HFFc6 (cell line): ENCODE measurements at regions not wholly inside any gene's neighbourhood (a gene's known extent, or its start where the extent isn't known, plus 50 kb on each side); places are given as distances from the start of the nearest gene placed in this dataset.

Experiments
- DNase-seq: peaks from one replicate; pipeline ENCODE4 v3.0.0-alpha.2; 2018
- H3K27ac Mint-ChIP-seq: 2 replicates; pipeline ENCODE4 v1.8.0; 2020; ENCODE audit warnings: mild to moderate bottlenecking, mixed read lengths
- H3K27me3 Mint-ChIP-seq: 2 replicates; pipeline ENCODE4 v1.8.0; 2021; ENCODE audit warnings: mild to moderate bottlenecking, moderate library complexity, mixed read lengths; ENCODE audit not compliant: insufficient read depth
- H3K36me3 Mint-ChIP-seq: 2 replicates; pipeline ENCODE4 v1.8.0; 2021; ENCODE audit warnings: low read depth, mixed read lengths
- H3K4me1 Mint-ChIP-seq: 2 replicates; pipeline ENCODE4 v1.8.0; 2020; ENCODE audit warnings: low read depth, mixed read lengths
- H3K4me3 Mint-ChIP-seq: 2 replicates; pipeline ENCODE4 v1.8.0; 2020; ENCODE audit warnings: mild to moderate bottlenecking, moderate library complexity, mixed read lengths
- H3K9me3 Mint-ChIP-seq: 2 replicates; pipeline ENCODE4 v1.8.0; 2020; ENCODE audit warnings: mild to moderate bottlenecking, mixed read lengths
- TF ChIP-seq, protein P1 (sequence below): fragments of 200-600 bp; sonication (generic); IDR thresholded peaks from 2 replicates; pipeline ENCODE4 v1.5.0; 2021; ENCODE audit warnings: antibody characterized with exemption, mild to moderate bottlenecking

DNA sequence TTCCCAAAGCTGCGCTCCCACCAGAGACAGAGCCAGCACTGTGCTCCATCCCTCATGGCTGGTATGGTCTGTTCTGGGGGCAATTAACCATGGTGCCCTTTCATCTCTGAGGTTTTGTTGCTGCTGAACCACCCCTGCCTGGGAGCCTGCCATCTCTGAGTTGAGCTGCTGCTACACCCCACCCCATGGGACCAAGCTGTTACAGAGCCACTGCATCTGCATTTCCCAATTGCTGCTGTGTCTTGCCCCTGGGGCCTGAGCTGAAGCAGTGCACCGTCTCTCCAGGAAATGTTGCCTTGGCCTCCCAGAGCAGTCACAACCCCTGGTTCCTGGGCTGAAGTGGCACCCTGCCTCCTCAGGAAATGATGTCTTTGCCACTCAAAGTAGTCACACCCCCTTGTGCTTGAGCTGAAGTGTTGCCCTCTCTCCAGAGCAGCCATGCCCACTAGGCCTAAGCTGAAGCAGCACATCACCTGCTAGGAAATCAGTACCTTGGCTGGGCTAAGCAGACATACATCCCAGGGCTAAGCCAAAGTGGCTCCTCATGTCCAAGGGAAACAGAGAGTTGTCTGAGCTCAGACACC lies 140.3 kb downstream of the RERGL start:
- H3K9me3 Mint-ChIP-seq, result no peaks in the 10 kb centered on the region
- DNase-seq, result no peak
- no peaks in the 10 kb centered on the region for H3K27me3 Mint-ChIP-seq
- no peak overlapping the region for H3K4me3 Mint-ChIP-seq
- no peaks in the 10 kb centered on the region for H3K4me1 Mint-ChIP-seq
- H3K27ac Mint-ChIP-seq, result no peak overlapping the region
- TF ChIP-seq, protein P1, sequence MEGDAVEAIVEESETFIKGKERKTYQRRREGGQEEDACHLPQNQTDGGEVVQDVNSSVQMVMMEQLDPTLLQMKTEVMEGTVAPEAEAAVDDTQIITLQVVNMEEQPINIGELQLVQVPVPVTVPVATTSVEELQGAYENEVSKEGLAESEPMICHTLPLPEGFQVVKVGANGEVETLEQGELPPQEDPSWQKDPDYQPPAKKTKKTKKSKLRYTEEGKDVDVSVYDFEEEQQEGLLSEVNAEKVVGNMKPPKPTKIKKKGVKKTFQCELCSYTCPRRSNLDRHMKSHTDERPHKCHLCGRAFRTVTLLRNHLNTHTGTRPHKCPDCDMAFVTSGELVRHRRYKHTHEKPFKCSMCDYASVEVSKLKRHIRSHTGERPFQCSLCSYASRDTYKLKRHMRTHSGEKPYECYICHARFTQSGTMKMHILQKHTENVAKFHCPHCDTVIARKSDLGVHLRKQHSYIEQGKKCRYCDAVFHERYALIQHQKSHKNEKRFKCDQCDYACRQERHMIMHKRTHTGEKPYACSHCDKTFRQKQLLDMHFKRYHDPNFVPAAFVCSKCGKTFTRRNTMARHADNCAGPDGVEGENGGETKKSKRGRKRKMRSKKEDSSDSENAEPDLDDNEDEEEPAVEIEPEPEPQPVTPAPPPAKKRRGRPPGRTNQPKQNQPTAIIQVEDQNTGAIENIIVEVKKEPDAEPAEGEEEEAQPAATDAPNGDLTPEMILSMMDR, result no peak
- no peaks in the 10 kb centered on the region; the same call in 1 of the 2 replicates for H3K36me3 Mint-ChIP-seq

DNA sequence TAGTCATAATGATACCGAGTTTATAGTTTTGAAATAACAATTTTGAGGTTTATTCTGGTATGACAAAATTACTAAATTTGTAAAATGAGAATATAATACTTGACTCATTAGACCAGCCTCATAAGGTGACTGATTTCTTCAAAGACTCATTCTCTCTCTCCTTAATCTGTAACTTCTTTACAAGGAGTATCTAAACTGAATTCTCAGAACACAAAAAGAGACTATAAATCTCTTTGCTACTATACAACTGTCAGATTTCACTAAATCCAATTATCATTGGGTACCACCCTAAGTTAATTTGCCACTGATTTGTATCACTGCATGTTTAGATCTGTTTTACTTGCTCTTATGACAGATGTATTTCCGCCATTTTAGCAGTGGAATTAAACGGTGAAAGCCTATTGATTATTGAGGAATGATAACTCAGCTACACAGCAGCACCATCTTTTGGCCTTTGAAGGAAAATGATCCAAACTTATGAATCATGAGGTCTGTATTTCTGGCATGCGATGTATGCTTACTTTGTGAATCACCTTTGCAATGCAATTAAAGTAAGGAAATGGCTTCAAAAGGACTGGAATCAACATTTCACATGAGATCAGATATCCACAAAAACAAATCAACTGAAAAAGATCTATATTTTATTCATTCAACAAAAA lies 161.2 kb downstream of the RERGL start:
- TF ChIP-seq, protein P1, result peak; percentile 56
- Mint-ChIP-seq H3K27ac (peak overlapping the region; percentile 36), H3K36me3 (no peaks in the 10 kb centered on the region; the same call in 1 of the 2 replicates), H3K4me1 (peaks cover 28% of the 10 kb centered on the region), H3K9me3 (no peaks in the 10 kb centered on the region), H3K4me3 (peak overlapping the region; percentile 74), H3K27me3 (no peaks in the 10 kb centered on the region; the same call in 1 of the 2 replicates)
- DNase-seq, result peak; percentile 64

DNA sequence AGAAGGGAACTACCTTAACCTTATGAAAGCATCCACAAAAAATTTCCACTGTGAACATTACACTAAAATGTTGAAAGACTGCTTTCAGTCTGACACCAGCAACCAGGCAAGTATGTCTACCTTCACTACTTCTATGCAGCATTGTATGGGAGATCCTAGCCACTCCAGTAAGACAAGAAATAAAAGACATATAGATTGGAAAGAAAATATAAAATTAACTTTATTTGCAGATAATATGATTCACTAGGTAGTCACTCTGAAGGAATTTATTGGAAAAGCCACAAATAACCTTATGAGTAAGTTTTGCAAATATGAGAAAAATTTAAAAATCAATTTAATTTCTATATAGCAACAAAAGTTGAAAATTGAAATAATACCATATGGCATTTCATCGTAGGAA lies 172.0 kb downstream of the RERGL start:
- H3K4me1 Mint-ChIP-seq, result peaks cover 34% of the 10 kb centered on the region
- no peak overlapping the region; the same call in 1 of the 2 replicates for H3K27ac Mint-ChIP-seq
- H3K9me3 Mint-ChIP-seq, result peaks cover 17% of the 10 kb centered on the region
- no peaks in the 10 kb centered on the region for H3K27me3 Mint-ChIP-seq
- H3K4me3 Mint-ChIP-seq, result peak overlapping the region; percentile 16; the same call in 1 of the 2 replicates
- DNase-seq, result no peak
- TF ChIP-seq, protein P1, result no peak
- H3K36me3 Mint-ChIP-seq, result peaks cover 15% of the 10 kb centered on the region; the same call in 1 of the 2 replicates

DNA sequence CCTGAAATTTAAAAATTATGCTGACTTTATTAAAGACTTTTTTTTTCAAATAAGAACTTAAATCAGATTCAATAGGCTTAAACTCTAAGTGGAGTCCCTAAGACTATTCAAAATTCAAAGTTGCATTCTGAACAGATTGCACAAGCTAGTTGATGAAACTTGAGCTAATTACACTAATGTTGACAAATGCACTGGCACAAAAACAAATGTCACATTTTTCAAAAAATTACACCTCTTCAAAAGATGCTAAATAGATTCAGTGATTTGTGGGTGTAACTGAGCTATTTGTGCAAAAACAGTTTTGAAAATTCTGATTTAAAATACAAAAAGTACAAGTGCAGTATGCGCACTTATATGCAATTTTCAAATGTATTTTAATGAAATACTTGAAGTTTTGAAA lies 205.4 kb downstream of the RERGL start:
- Mint-ChIP-seq H3K9me3 (peaks cover 17% of the 10 kb centered on the region), H3K36me3 (0 out of 2 replicates have a peak, but pooled peaks cover 4% of the 10 kb centered on the region), H3K27ac (no peak overlapping the region), H3K4me3 (no peak overlapping the region), H3K4me1 (no peaks in the 10 kb centered on the region), H3K27me3 (0 out of 2 replicates have a peak, but pooled peaks cover under 1% of the 10 kb centered on the region)
- DNase-seq, result no peak
- TF ChIP-seq, protein P1, result no peak

DNA sequence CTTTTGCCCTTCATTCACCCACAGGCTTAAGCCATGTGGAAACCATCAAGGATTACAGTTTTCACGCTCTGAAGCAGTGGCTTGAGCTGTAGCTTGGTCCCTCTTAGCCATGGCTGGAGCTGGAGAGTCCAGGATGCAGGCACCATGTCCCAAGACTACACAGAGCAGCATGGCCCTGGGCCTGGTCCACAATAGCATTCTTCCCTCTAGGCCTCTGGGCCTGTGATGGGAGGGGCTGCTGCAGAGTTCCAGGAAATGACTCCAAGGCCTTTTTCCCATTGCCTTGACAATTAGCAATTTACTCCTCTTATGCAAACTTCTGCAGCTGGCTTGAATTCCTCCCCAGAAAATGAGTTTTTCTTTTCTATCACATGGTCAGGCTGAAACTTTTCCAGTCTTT lies 211.3 kb downstream of the RERGL start:
- Mint-ChIP-seq H3K4me1 (no peaks in the 10 kb centered on the region), H3K9me3 (peaks cover 32% of the 10 kb centered on the region), H3K27me3 (0 out of 2 replicates have a peak, but pooled peaks cover 2% of the 10 kb centered on the region), H3K27ac (no peak overlapping the region), H3K36me3 (0 out of 2 replicates have a peak, but pooled peaks cover 4% of the 10 kb centered on the region), H3K4me3 (no peak overlapping the region)
- DNase-seq, result no peak
- TF ChIP-seq, protein P1, result no peak
